B cell (primary cell): ENCODE measurements at regions not wholly inside any gene's neighbourhood (a gene's known extent, or its start where the extent isn't known, plus 50 kb on each side); places are given as distances from the start of the nearest gene placed in this dataset.

Experiments
- ATAC-seq: fragments of 200-7000 bp; cut with Tn5 transposase; one replicate; pipeline ENCODE4 v1.10.0; 2021; ENCODE audit warnings: low read depth, mild to moderate bottlenecking, moderate number of reproducible peaks, moderate library complexity
- CTCF ChIA-PET: fragments of 350-600 bp; sonication (Branson Sonifier 250); formaldehyde crosslinking; loops from one replicate; lab custom pipeline; 2021; ENCODE audit warnings: antibody characterized with exemption, inconsistent platforms; lab: Charles Lee
- POLR2A ChIA-PET: fragments of 350-600 bp; sonication (Branson Sonifier 250); formaldehyde crosslinking; loops from one replicate; lab custom pipeline; 2021; ENCODE audit warnings: antibody characterized with exemption; lab: Charles Lee
- DNase-seq: peaks from one replicate; pipeline ENCODE4 v3.0.0; 2013
- H2AFZ ChIP-seq: 2 replicates; pipeline ENCODE4 v1.6.1; 2012; ENCODE audit warnings: mild to moderate bottlenecking, low read depth, low read length; ENCODE audit not compliant: insufficient read depth, poor library complexity, severe bottlenecking
- H3K27ac ChIP-seq, 2 donors: 1 replicate in 1 of 2; 2 replicates in 1 of 2; pipeline ENCODE4 v1.5.1; 2012 to 2013; ENCODE audit warnings: low read length in 2 of 2, mild to moderate bottlenecking in 2 of 2, moderate library complexity in 1 of 2
- H3K27me3 ChIP-seq, 4 experiments: fragments of 200-600 bp in 1 of 4; sonication (generic) in 1 of 4; replicated peaks in 1 of 4; 1 replicate in 2 of 4; 2 replicates in 2 of 4; pipeline versions ENCODE4 v1.6.1 to v1.7.0; 2013 to 2016; ENCODE audit warnings: low read length in 3 of 4, mild to moderate bottlenecking in 2 of 4, mixed read lengths in 1 of 4, moderate library complexity in 1 of 4; ENCODE audit not compliant: insufficient read depth in 4 of 4, control insufficient read depth in 3 of 4; ENCODE audit errors: control extremely low read depth in 1 of 4
- H3K36me3 ChIP-seq, 2 experiments: replicated peaks in 1 of 2; 1 replicate in 1 of 2; 2 replicates in 1 of 2; pipeline versions ENCODE4 v1.6.1 to v1.7.1; 2013; ENCODE audit warnings: low read length in 1 of 2; ENCODE audit not compliant: insufficient read depth in 2 of 2, control insufficient read depth in 1 of 2; ENCODE audit errors: control extremely low read depth in 1 of 2, extremely low read depth in 1 of 2
- H3K4me1 ChIP-seq, 2 donors: fragments of 200-600 bp in 1 of 2; sonication (generic) in 1 of 2; 1 replicate in 1 of 2; 2 replicates in 1 of 2; pipeline versions ENCODE4 v1.5.1 to v1.6.1; 2013 to 2017; ENCODE audit warnings: low read length in 2 of 2; ENCODE audit not compliant: control insufficient read depth in 2 of 2, insufficient read depth in 2 of 2
- H3K4me2 ChIP-seq: replicated peaks from 2 replicates; pipeline ENCODE3; 2012; ENCODE audit warnings: mild to moderate bottlenecking, low read depth, low read length; ENCODE audit not compliant: poor library complexity, severe bottlenecking
- H3K4me3 ChIP-seq, 5 experiments: fragments of 200-600 bp in 1 of 5; sonication (generic) in 1 of 5; 1 replicate in 3 of 5; 2 replicates in 2 of 5; pipeline versions ENCODE4 v1.5.1 to v1.7.0; 2011 to 2016; ENCODE audit warnings: low read length in 4 of 5, mild to moderate bottlenecking in 4 of 5, low read depth in 2 of 5, control low read depth in 1 of 5, moderate library complexity in 1 of 5; ENCODE audit not compliant: insufficient read depth in 1 of 5; ENCODE audit errors: control extremely low read depth in 1 of 5, extremely low read depth in 1 of 5
- H3K79me2 ChIP-seq: fragments of 200-600 bp; sonication (generic); one replicate; pipeline ENCODE4 v1.6.0; 2016; ENCODE audit warnings: low read length; ENCODE audit not compliant: control insufficient read depth, insufficient read depth
- H3K9ac ChIP-seq: fragments of 200-600 bp; sonication (generic); 2 replicates; pipeline ENCODE4 v1.6.1; 2017; ENCODE audit warnings: mild to moderate bottlenecking, low read length, moderate library complexity
- H3K9me3 ChIP-seq, 3 donors: one replicate each; pipeline versions ENCODE4 v1.6.1 to v1.7.1; 2013; ENCODE audit warnings: low read length in 2 of 3; ENCODE audit not compliant: control insufficient read depth in 2 of 3, insufficient read depth in 1 of 3; ENCODE audit errors: control extremely low read depth in 1 of 3
- H4K20me1 ChIP-seq: 2 replicates; pipeline ENCODE4 v1.6.0; 2012; ENCODE audit warnings: mild to moderate bottlenecking, low read length; ENCODE audit not compliant: insufficient read depth, control insufficient read depth, poor library complexity, severe bottlenecking
- H3K27ac Mint-ChIP-seq: one replicate; pipeline ENCODE4 v1.8.0; 2021; ENCODE audit warnings: mixed read lengths
- H3K27me3 Mint-ChIP-seq: one replicate; pipeline ENCODE4 v1.8.0; 2021; ENCODE audit warnings: mixed read lengths
- H3K4me1 Mint-ChIP-seq: one replicate; pipeline ENCODE4 v1.8.0; 2021; ENCODE audit warnings: mixed read lengths
- H3K4me3 Mint-ChIP-seq: one replicate; pipeline ENCODE4 v1.8.0; 2021; ENCODE audit warnings: mixed read lengths
- H3K9me3 Mint-ChIP-seq: one replicate; pipeline ENCODE4 v1.8.0; 2022; ENCODE audit warnings: mixed read lengths; ENCODE audit not compliant: insufficient read depth
- CTCF ChIP-seq: fragments of 200-600 bp; IDR thresholded peaks from one replicate; pipeline ENCODE4 v1.8.0; 2022; ENCODE audit warnings: antibody characterized with exemption, mild to moderate bottlenecking
- EZH2 ChIP-seq: IDR thresholded peaks from 2 replicates; pipeline ENCODE4 v1.6.1; 2012; ENCODE audit warnings: borderline replicate concordance, low read depth, mild to moderate bottlenecking, moderate library complexity, low read length; ENCODE audit not compliant: insufficient read depth, poor library complexity, severe bottlenecking
- WGBS: methylation state at CpG from one replicate; pipeline ENCODE4 v1.1.5; 2013; ENCODE audit warnings: missing lambda C conversion rate; ENCODE audit not compliant: insufficient coverage; 5-methylcytosine and 5-hydroxymethylcytosine counted together
- intact Hi-C: fragments of 100-400 bp; cut with micrococcal nuclease; formaldehyde crosslinking; loops from one replicate; pipeline ENCODE4 v1.10.0; 2022

GRCh38 chr15:66954601-66955000 lies 110.8 kb upstream of the SMAD3 start:
- H3K4me1 Mint-ChIP-seq: peaks cover 18% of the 10 kb centered on the region
- H3K4me3 Mint-ChIP-seq: no peak overlapping the region
- Histone ChIP-seq H3K79me2 (no peaks in the 10 kb centered on the region), H3K4me2 (no peak overlapping the region), H4K20me1 (no peaks in the 10 kb centered on the region), H2AFZ (no peak overlapping the region), H3K4me1 (peaks cover 10 to 13% of the 10 kb centered on the region in 2 donors), H3K27ac (no peak overlapping the region), H3K9ac (no peak overlapping the region), H3K4me3 (no peak overlapping the region), H3K36me3 (no peaks in the 10 kb centered on the region), H3K9me3 (peaks cover 0 to 6% (median 0%) of the 10 kb centered on the region in 3 donors), H3K27me3 (peaks cover 0 to 13% (median 0%) of the 10 kb centered on the region in 4 experiments)
- peaks cover 4% of the 10 kb centered on the region for H3K27me3 Mint-ChIP-seq
- H3K9me3 Mint-ChIP-seq: peaks cover 2% of the 10 kb centered on the region
- ChIA-PET POLR2A (no interaction called here), CTCF (interaction anchor here (1.6 to 1.9 kb wide), 2 partner anchors 8 to 350 kb away, joined by 5 to 9 read pairs; no protein-coding TSS in a partner anchor)
- WGBS: 79% methylated on average over 3 of the region's 6 CpGs
- H3K27ac Mint-ChIP-seq: no peak overlapping the region
- ATAC-seq (no peak), DNase-seq (no peak)
- TF ChIP-seq EZH2 (no peak), CTCF (no peak)
- intact Hi-C loops: no loop called here

GRCh38 chr15:66955001-66955516 lies 110.3 kb upstream of the SMAD3 start:
- H3K36me3 ChIP-seq: no peaks in the 10 kb centered on the region
- H4K20me1 ChIP-seq: no peaks in the 10 kb centered on the region
- peaks cover 0 to 13% (median 0%) of the 10 kb centered on the region in 4 experiments for H3K27me3 ChIP-seq
- H3K79me2 ChIP-seq: no peaks in the 10 kb centered on the region
- no peak overlapping the region for H2AFZ ChIP-seq
- no peak overlapping the region for H3K27ac ChIP-seq
- WGBS: 60% methylated on average over 1 of the region's 4 CpGs
- Mint-ChIP-seq H3K27ac (no peak overlapping the region), H3K27me3 (peaks cover 4% of the 10 kb centered on the region), H3K4me1 (peaks cover 18% of the 10 kb centered on the region), H3K4me3 (no peak overlapping the region), H3K9me3 (no peaks in the 10 kb centered on the region)
- no peak for DNase-seq
- H3K4me2 ChIP-seq: no peak overlapping the region
- H3K9ac ChIP-seq: no peak overlapping the region
- ATAC-seq: no peak
- no peak overlapping the region for H3K4me3 ChIP-seq
- intact Hi-C loops: no loop called here
- POLR2A ChIA-PET: interaction anchor here (0.7 kb wide), 1 partner anchor 167 kb away, joined by 3 read pairs; no protein-coding TSS in a partner anchor
- peaks cover 10 to 13% of the 10 kb centered on the region in 2 donors for H3K4me1 ChIP-seq
- TF ChIP-seq EZH2: no peak
- peaks cover 0 to 6% (median 0%) of the 10 kb centered on the region in 3 donors for H3K9me3 ChIP-seq
- CTCF ChIA-PET: interaction anchor here (1.2 to 1.9 kb wide), 3 partner anchors 9 to 502 kb away, joined by 3 to 9 read pairs (median 5); no protein-coding TSS in a partner anchor
